Left lobe of liver (tissue), 2 donors: ENCODE measurements at regions not wholly inside any gene's neighbourhood (a gene's known extent, or its start where the extent isn't known, plus 50 kb on each side); places are given as distances from the start of the nearest gene placed in this dataset.
A peak's percentile ranks its signal among the peaks of the same experiment; 100 is the strongest.

Experiments used
- ATAC-seq: fragments of 200-7000 bp; cut with Tn5 transposase; one replicate; pipeline ENCODE4 v1.9.1; 2020; ENCODE audit warnings: mild to moderate bottlenecking, moderate library complexity
- DNase-seq: peaks from one replicate; pipeline ENCODE4 v3.0.0-alpha.2; 2020; ENCODE audit warnings: low spot score
- donor health status: DM: no; HTN: no; CAD: no; lungs with moderate emphysema.
- donor health status: DM: no; HTN: yes; CAD: no.

DNA sequence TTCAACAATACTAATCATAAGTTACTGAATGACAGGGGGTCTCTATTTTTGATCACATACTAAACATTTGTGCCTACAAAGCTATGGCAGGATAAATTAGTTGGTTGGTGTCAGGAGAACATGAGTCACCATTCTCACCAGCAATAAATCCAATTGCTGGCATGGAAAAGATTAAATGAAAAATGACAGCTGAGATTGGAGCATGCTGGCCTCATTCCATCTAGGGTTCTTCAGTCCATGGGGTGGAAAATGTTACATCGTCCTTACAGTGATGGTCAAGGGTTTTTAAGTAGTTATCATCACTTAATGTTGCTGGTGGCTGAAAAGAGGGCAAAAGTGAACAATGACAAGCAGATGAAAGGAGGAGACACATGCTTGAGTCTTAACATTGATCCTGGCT lies 180.1 kb upstream of the BCL6 start:
- DNase-seq: no peak

DNA sequence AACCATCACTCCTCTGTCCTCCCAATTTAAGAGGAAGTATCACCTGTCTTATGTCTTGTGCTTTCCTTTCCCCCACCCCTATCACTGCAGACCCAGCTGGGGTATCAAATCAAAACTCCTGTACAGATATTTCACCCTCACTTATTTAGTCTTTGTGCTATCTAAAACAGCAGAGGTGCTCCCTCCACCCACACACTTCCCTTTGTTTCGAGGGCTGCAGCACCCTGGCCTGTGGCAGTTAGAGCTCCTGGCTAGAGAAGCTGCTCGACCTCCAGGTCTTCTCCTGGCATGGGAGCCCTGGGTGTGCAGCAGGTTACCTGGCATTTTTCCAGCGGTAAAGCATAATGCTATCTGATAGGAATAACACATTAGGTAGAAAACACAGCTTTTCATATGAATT lies 181.4 kb upstream of the BCL6 start:
- DNase-seq: no peak
- ATAC-seq: no peak

More for the DNA sequence above, 180.1 kb upstream of the BCL6 start:
- no peak for ATAC-seq

DNA sequence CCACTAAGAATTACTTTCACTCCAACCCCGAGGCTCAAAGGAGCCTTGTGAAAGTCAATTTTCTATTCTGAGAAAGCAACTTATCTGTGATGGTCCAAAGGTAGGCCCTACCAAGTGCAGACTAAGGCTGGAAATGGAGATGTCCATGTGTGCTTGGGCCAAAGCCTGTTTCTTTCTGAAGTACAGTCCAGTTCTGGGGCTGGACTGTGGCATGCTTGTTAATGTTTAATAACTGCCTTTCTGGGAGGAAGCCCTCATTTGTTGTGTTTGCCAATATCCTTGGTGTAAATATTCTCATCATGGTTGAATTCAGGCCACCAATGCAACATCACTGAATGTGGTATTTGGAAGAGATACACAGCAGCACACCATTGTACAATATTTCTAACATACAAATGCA lies 182.3 kb upstream of the BCL6 start:
- no peak for DNase-seq
- ATAC-seq: no peak

DNA sequence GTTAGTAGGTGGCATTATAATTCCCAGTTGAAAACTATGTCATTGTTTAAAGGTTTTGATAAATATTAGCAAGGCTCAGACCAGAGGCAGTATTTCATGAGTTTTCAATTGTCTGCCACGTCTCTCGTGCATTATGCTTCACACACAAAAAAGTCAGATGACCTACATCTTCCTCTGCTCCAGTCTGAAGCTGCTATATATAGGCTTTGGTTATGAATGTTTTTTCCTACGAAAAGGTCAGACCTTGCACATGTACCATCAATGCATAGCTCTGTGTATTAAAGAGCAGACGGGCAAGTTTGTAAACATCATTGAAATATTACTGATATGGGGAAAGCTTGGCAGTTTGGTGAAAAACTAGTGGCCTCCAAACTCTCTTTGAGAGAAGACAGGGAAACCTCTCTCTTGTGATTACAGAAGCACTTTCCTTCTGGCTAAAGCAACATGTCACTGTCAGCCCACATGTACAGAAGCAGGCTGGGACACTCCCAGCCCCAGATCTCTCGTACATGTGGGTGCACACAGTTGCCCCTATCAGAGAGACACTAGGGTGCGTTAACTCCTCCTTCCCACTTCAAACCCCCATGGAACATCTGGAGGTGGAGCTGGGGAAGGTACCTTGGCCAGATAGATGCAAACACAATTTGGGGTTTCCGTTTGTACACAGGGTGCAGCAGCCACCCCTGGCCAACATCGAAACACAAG lies 184.0 kb upstream of the BCL6 start:
- no peak for ATAC-seq
- no peak for DNase-seq

DNA sequence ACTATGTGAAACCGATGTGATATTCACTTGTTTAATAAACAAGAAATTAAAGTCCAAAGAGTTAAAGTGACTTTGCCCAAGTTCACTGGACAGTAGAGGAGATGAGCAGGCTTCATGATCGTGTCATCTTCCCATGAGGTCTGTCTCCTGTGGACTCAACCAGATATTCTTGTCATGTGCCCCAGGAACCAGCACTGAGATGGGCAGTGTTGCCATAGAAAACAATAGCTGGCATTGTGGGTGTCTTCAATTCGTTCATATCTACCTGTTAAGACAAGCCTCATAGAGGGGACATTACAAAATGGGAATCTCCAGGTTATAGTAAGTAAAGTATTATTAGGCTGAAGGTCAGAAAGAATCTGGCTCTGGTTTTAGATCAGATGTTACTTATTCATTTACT lies 184.8 kb upstream of the BCL6 start:
- ATAC-seq (no peak), DNase-seq (no peak)

DNA sequence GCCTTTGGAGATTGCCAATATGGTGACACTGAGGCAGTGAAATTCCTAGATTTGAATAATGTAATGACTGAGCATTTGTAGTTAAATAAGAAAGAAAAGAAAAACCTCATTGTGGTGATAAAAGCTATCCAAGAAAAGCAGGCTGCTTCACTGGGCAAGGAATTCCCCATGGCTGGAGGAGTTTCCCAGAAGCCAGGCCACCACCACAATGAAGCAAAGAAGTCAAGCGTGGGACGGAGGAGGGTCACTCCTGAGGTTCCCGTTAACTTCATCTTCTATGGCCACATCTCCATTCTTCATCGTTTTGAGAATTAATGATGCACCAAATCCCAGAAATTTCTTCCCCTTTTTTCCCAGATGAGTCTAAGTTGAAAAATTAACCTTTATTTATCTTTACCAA lies 185.8 kb upstream of the BCL6 start:
- ATAC-seq (no peak), DNase-seq (no peak)

DNA sequence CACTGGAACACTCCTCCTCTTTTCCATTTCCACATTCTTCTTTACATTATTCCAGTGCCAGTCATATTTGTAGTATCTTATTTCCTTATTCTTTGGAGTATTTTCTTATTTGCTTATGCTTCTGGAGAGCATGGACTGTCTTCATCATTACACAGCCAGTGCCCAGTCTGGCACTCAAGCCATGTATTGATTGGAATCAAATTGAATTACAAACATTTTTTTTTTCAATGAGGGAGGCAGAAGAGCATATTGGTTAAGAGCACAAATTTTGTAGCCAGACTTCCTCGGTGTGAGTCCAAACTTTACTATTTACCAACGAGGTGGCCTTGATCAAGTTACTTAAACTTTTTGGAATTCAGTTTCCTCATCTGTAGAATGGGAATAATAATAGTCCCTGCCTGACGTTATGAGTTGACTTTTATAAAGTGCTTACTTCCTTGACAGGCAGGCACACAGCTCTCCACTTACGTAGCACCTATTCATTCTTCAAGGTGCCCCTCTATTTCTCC lies 186.6 kb upstream of the BCL6 start:
- DNase-seq: no peak
- peak; percentile 69 for ATAC-seq

DNA sequence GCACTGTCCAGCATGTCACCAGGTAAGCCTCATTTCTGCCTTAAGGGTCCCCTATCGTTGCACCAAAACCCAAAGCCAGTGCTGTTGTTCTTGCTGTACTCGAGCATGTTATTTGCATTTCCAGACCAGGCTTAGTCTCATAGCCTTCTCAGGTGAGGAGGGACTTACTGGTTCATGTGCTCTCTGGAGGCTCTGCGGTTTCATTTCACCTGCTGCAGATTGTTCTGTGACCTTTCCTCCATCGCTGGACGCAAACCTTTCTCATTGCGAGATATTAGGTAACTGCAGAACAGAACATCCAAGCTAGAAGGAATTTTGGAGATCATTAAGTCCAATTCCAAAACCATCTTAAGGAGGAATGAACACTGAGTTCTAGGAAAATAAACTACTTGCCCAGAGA lies 187.3 kb upstream of the BCL6 start:
- DNase-seq (no peak), ATAC-seq (no peak)

DNA sequence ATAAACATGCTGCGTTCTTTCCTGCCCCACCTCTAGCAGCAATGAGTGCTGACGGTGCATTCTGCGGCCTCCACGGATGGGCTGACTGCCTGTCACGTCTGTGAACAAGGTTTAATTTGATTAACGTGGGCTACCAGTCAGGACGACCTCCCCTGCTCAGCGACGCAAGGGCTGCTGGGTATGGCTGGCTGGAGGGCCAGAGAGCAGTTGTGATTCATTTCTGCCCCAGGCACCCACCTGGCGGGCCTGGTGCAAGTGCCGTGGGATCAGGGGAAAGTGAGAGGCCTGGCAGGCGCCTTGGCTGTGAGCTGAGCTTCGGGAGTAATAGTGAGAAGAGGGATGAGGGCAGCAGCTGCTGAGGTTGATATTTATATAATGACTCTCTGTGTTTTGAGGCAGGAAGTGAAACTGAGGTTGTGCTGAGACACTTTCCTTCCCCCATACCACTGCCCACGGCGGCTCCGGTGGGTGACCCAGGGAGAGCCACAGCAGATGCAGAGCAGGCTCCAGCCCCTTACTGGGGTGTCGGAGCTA lies 190.4 kb upstream of the BCL6 start:
- DNase-seq: no peak
- ATAC-seq: peak; percentile 26

DNA sequence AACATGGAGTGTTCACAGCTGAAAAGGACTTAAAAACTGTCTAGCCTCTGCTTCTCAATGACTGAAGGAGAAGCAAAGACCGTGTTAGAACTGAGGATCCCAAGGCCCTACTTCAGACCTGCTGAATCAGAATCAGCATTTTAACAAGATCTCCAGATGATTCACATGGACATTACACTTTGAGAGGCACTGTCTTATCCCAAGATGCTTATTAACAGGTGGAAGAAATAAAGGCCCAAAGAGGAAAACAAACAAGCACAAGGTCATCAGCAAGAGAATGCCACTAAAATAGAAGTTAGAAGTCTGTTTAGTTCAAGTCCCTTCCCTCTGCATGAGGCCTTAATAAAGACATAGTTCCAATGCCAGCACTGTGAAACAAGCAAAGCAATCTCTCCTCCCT lies 191.4 kb upstream of the BCL6 start:
- ATAC-seq (no peak), DNase-seq (no peak)

DNA sequence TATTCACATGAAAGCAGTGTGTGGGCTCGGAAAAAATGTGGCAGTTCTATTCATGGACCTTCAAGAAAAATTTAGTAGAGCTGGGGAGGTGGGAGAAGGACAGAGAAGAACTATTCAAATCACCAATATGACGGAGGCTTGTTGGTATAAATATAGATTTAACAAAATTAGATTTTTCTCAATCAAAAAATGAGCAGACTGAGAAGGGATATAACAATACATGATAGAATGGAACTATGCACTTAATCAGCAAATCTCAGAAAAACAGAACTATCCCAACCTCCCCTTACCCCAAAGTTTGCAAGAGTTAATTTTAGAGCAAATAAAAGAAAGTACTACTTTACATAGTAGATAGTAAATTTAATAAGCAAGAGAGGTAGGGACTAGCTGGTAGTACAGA lies 194.6 kb upstream of the BCL6 start:
- no peak for ATAC-seq
- no peak for DNase-seq

DNA sequence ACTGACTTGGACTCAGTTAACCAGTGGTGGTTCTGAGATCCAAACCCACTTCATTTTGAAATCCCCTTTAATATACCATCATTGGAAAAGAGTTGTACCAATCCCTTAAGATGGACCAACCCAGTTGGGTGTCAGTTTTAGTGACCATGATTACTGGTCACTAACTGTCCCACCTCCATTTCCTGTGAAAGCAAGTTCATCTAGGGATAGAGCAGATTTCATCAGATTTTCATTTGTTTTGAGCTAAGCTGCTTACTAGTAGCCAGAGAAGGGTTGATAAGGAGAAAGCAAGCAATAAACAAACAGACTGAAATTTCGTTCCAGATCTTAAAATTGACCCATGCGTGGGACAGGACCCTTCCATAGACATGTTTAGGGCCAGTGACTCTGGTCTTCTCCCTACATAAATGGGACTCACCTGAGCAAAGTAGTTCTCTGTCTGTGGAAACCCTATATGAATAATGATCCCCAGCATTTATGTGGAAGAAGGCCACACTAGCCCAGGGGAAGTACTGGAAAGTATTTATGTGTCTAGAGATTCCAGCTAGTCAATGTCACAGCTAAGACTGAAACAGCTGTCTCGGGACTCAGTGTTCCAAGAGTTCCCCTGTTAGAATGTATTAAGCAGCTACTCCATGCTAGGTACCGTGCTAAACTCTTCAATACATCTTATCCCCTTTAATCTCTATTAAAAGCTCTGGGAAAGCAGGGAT lies 196.0 kb upstream of the BCL6 start:
- DNase-seq: no peak
- ATAC-seq: peak; percentile 64

DNA sequence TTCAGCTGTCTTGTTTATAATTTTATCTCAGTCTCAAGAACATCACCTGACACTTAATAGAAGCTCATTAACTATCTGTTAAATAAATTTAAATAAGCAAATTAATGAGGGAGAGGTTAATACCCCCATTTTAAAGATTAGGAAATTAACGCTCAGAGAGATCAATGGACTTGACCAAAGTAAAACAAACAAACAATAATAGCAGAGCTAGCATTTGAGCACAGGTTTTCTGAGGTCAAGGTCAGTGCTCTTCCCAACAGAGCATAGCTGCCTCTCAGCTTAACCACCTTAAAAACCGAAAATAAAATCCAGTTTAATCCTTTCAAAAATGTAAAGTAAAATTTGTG lies 196.6 kb upstream of the BCL6 start:
- DNase-seq (no peak), ATAC-seq (peak; percentile 71)

DNA sequence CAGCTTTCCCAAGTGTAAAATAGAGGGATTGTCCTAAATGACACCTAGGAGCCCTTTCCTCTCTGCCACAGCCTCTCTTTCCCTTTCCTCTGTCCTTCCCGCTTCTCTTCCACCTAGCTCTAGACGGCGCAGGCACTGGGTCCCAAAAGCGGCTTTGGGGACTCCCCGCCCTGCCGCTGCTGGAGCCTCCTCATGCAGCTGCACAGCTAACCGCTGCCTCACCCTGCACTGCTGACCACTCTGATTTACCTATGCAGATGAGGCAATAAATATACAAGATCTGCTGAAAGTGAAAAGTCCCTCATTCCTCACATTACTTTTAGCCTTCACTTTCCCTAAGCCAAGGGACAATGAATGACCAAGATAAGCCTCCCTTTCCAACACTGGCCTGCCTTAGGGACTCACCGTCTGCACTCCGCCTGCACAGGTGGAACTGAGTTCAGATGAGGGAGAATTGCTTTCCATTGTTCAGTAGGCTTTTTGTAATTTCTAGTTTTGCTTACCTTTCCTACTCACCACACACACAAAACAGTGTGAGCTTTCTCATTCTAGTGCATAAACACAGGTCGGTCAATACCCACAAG lies 197.5 kb upstream of the BCL6 start:
- ATAC-seq (no peak), DNase-seq (no peak)

DNA sequence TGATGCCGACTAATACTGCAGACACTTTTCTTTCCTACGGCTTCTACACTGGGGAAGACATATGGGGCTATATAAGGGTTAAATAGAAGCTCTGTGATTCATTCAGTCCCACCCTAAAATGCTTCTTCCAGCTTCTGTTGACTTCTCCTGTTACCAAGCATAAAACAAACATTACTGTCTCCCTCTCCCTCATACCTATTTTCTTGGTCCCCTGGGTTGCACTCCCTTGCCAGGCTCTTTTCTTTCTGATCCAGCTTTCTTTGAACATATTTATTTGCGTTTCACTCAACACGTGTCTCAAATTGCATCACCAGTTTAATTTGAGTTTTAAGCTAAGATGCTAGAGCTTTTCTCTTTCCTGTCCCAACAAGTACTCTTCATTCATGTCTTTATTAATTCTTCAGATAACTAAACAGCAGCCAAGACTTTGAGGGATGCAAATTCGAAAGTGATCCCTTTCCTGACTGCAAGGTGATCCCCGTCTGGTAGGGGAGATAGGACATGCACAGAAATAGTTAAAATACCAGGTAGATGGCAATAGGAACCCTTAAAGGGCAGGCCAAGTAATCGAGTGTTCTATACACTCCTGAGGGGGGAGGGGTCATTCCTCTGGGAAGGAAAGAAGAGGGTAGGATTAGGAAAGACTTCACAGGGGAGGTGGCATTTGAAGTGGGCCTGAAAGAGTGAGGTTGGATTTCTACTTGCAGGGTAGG lies 198.6 kb upstream of the BCL6 start:
- no peak for DNase-seq
- ATAC-seq: no peak

DNA sequence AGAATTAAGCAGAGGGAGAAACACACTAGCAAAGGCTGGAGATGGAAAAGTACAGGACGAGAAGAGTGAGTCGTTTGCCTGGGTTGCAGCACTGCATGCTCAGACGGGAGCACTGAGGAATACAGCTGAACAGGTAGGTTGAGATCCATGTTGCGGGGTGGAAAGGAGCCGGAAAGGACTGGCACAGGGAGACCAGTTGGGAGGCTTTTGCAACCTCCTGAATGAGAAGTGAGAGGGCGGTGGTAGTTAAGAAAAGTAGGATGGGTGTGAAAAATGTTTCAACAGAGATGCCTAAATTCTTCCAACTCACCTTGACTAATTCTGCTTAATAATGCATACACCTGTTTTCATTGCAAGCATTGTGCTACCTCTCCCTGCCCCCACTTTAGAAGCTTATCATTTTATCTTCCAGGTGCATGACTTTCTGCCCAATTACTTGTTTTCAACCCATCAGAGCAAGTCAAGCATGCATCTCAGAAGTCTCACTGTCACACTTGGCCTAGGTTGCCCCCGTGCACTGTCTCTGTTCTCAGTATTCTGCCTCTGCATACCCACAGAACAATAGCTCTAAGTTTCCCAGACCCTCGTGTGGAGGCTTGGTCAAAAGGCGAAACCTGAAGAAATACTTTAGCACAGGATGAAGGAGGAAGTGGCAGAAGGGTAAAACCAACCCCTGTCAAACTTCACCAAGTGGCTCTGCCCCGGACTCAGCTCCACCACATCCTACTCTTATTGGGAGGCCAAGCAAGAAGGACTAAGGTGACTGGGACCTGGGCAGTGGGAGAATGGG lies 199.3 kb upstream of the BCL6 start:
- ATAC-seq (no peak), DNase-seq (no peak)

DNA sequence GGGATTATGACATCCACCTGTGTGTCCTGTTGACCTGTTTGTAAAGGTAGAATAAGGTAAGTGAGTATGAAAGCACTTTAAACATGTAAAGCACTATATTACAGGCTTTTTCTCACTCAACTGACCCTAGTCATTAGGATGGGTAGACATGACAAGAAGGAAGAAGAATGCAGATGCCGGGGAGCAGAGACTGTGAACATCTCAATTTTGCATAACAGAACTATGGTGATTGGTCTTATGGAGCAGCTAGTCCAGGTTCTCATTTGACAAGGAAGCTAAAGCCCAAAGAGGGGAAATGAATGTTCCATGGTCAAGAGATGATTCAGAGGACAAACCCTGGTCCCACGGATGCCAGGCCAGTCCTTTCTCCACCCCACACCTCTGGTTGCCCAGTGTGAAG lies 200.1 kb upstream of the BCL6 start:
- DNase-seq: no peak
- ATAC-seq: no peak

DNA sequence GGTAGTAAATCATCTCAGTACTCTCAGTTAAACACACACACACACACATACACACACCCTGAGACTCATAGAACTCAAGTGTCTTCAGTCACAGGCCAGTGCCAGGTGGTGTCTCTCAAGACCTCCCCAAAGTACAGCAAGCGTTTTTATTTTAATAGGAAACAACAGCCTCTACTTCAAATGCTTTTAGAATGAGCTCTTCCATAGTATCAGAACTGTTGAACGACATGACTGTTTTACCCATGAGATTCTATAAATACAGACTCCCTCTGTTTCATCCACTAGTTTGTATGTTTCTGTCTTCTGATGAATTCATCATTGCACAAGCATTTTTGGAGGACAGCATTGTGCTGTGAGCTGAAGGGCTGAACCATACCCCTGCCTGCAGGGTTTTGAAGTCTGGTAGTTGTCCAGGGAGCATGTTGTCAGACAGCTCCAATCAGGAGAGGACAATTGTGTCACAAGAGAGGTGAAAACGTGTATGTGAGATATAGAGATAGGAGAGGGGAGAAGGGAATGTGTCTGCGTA lies 201.0 kb upstream of the BCL6 start:
- DNase-seq (no peak), ATAC-seq (peak; percentile 38)

DNA sequence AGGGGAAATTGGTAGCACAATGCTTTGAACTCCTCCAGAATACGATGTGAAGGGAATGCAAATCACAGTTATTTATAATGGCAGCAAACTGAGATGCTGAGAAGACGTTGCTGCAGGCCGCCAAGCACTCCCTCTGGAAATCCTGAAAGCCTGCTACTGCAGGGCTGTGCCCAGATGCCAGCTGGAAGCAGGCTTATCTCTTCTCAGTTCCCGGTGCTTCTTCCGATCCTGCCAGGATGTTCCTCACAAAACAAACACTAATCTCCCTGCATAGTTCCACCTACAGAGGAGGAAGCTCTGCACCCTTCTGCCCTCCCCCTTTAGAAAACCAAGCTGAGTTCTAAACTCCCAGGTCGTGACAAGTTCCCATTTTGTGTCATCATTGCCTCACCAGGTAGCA lies 201.7 kb upstream of the BCL6 start:
- ATAC-seq (peak; percentile 84), DNase-seq (peak; percentile 70)

DNA sequence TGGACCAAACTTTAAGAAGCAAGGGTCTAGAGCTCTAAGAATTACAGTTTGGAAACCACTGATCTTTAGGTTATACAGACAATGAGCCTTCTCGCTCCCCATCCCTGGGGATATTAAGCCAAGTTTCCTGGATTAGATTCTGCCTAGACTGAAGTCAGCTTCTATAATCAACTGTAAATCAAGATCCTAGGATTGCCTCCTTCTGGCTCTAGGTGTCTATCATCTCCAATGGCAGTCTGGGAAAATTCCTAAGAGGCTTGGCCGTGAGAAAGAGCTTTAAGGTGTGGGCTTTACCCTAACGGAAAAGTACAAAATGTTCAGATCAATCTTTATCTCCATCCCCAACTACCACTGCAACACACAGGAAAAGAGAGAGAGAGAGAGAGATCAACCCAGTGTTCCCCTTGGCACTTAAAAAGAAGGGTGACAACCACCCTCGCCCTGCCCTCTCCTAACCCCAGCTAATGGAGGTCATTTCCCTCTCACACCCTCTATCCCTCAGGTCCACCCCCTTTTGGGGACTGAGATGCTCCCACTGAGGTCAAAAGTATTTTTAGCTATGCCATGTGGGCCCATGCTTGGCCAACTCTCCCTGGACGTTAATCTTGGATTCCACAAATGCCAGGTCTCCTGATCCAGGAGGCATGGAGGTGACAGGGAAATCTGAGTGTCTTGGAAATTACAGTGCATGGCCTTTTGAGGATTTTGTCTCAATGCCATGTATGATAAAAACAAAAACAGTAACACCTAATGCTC lies 202.8 kb upstream of the BCL6 start:
- DNase-seq: no peak
- ATAC-seq: no peak
